Liver (tissue), 8 donors: ENCODE measurements at regions not wholly inside any gene's neighbourhood (a gene's known extent, or its start where the extent isn't known, plus 50 kb on each side); places are given as distances from the start of the nearest gene placed in this dataset.

Source experiments
- DNase-seq: peaks from one replicate; pipeline ENCODE4 v3.0.0-alpha.2; 2017; ENCODE audit warnings: low spot score
- H3K27ac ChIP-seq, 2 donors: one replicate each; pipeline ENCODE4 v1.7.0; 2013; ENCODE audit warnings: inconsistent platforms in 2 of 2, low read length in 2 of 2, control low read depth in 1 of 2, low read depth in 1 of 2, mild to moderate bottlenecking in 1 of 2
- H3K27me3 ChIP-seq, 4 donors: one replicate each; pipeline versions ENCODE4 v1.6.1 to v1.7.0; 2013; ENCODE audit warnings: low read length in 3 of 4, inconsistent platforms in 1 of 4, mild to moderate bottlenecking in 1 of 4, moderate library complexity in 1 of 4; ENCODE audit not compliant: control insufficient read depth in 4 of 4, insufficient read depth in 4 of 4
- H3K36me3 ChIP-seq, 4 donors: one replicate each; pipeline versions ENCODE4 v1.6.1 to v1.7.0; 2013; ENCODE audit warnings: low read length in 3 of 4, mild to moderate bottlenecking in 3 of 4, low read depth in 1 of 4, moderate library complexity in 1 of 4; ENCODE audit not compliant: control insufficient read depth in 4 of 4, insufficient read depth in 3 of 4
- H3K4me1 ChIP-seq, 4 donors: one replicate each; pipeline versions ENCODE4 v1.6.1 to v1.7.0; 2013; ENCODE audit warnings: low read length in 3 of 4, mild to moderate bottlenecking in 3 of 4, moderate library complexity in 1 of 4; ENCODE audit not compliant: control insufficient read depth in 4 of 4, insufficient read depth in 4 of 4
- H3K4me3 ChIP-seq, 3 donors: one replicate each; pipeline versions ENCODE4 v1.6.1 to v1.7.0; 2013; ENCODE audit warnings: low read length in 3 of 3, control low read depth in 1 of 3, low read depth in 1 of 3, mild to moderate bottlenecking in 1 of 3
- H3K9ac ChIP-seq, 2 donors: one replicate each; pipeline ENCODE4 v1.7.0; 2013; ENCODE audit warnings: low read length in 2 of 2, mild to moderate bottlenecking in 2 of 2, moderate library complexity in 2 of 2, control low read depth in 1 of 2, low read depth in 1 of 2
- H3K9me3 ChIP-seq, 4 donors: one replicate each; pipeline versions ENCODE4 v1.6.1 to v1.7.0; 2013; ENCODE audit warnings: low read length in 3 of 4; ENCODE audit not compliant: control insufficient read depth in 4 of 4
- ATF3 ChIP-seq: IDR thresholded peaks from 2 replicates; pipeline ENCODE4 v1.6.1; 2016; ENCODE audit warnings: antibody characterized with exemption
- CTCF ChIP-seq: fragments of 150-350 bp; IDR thresholded peaks from 2 replicates; pipeline ENCODE4 v1.5.1; 2017; ENCODE audit warnings: improper control_type of control experiment, low read depth, low read length; ENCODE audit not compliant: missing input control
- FOXA1 ChIP-seq: IDR thresholded peaks from 2 replicates; pipeline ENCODE4 v1.6.1; 2016; ENCODE audit warnings: antibody characterized with exemption
- GABPA ChIP-seq, 2 donors: IDR thresholded peaks in 1 of 2; conservative IDR thresholded peaks in 1 of 2; 2 replicates each; pipeline ENCODE4 v1.6.1; 2016; ENCODE audit warnings: antibody characterized with exemption in 2 of 2, mild to moderate bottlenecking in 1 of 2, moderate library complexity in 1 of 2
- HNF4A ChIP-seq, 2 donors: conservative IDR thresholded peaks; 2 replicates each; pipeline ENCODE4 v1.6.1; 2016; ENCODE audit warnings: antibody characterized with exemption in 2 of 2, mild to moderate bottlenecking in 2 of 2
- HNF4G ChIP-seq: IDR thresholded peaks from 2 replicates; pipeline ENCODE4 v1.6.1; 2016; ENCODE audit warnings: antibody characterized with exemption
- JUND ChIP-seq, 2 donors: IDR thresholded peaks; 2 replicates each; pipeline ENCODE4 v1.6.1; 2016; ENCODE audit warnings: antibody characterized with exemption in 2 of 2
- NR2F2 ChIP-seq: IDR thresholded peaks from 2 replicates; pipeline ENCODE4 v1.6.1; 2016; ENCODE audit warnings: antibody characterized with exemption
- RAD21 ChIP-seq, 2 donors: IDR thresholded peaks; 2 replicates each; pipeline ENCODE4 v1.6.1; 2016; ENCODE audit warnings: antibody characterized with exemption in 2 of 2, mild to moderate bottlenecking in 2 of 2
- RXRA ChIP-seq, 2 donors: IDR thresholded peaks; 2 replicates each; pipeline ENCODE4 v1.6.1; 2017 to 2018; ENCODE audit warnings: antibody characterized with exemption in 2 of 2, mild to moderate bottlenecking in 1 of 2
- SP1 ChIP-seq: IDR thresholded peaks from 2 replicates; pipeline ENCODE4 v1.6.1; 2018; ENCODE audit warnings: antibody characterized with exemption, mild to moderate bottlenecking
- ZBTB33 ChIP-seq: IDR thresholded peaks from 2 replicates; pipeline ENCODE4 v1.6.1; 2016; ENCODE audit warnings: antibody characterized with exemption
- WGBS: extraction: QIAGEN DNeasy Blood & Tissue Kit; methylation state at CpG from one replicate; pipeline ENCODE4 v1.1.7; 2013; 5-methylcytosine and 5-hydroxymethylcytosine counted together
- donor health status: healthy.
- donor health status: healthy.
- donor health status: healthy.
- donor health status: healthy.
- donor health status: healthy.

- H3K36me3 ChIP-seq: no peaks in the 10 kb centered on the region
- TF ChIP-seq SP1 (no peak), RXRA (IDR thresholded peaks at IDR 0.05) (no peak), RAD21 (IDR thresholded peaks at IDR 0.05) (peak; percentile 80 to 85), HNF4A (conservative IDR thresholded peaks at IDR 0.05) (no peak), HNF4G (no peak), NR2F2 (no peak), GABPA (IDR thresholded peaks at IDR 0.05 in 1 of 2, conservative IDR thresholded peaks at IDR 0.05 in 1 of 2) (no peak), CTCF (peak; percentile 62), FOXA1 (no peak), ZBTB33 (no peak)
- peaks cover 0 to 7% (median 0%) of the 10 kb centered on the region in 4 donors for H3K4me1 ChIP-seq
- no peaks in the 10 kb centered on the region for H3K9me3 ChIP-seq
- no peak overlapping the region for H3K27ac ChIP-seq
- WGBS: 61% methylated on average over 3 of the region's 3 CpGs
- H3K9ac ChIP-seq: no peak overlapping the region
- no peak for DNase-seq
- H3K27me3 ChIP-seq: no peaks in the 10 kb centered on the region
- H3K4me3 ChIP-seq: no peak overlapping the region
Observed at GRCh38 chr5:68460147-68460798, 244.7 kb downstream of the PIK3R1 start.

- TF ChIP-seq ATF3 (no peak), HNF4G (no peak), JUND (IDR thresholded peaks at IDR 0.05) (no peak), CTCF (no peak), RAD21 (IDR thresholded peaks at IDR 0.05) (no peak)
- H3K4me1 ChIP-seq: peaks cover 0 to 7% (median 0%) of the 10 kb centered on the region in 4 donors
- no peaks in the 10 kb centered on the region for H3K36me3 ChIP-seq
- no peak overlapping the region for H3K4me3 ChIP-seq
- WGBS: 91% methylated on average over 3 of the region's 3 CpGs
- no peaks in the 10 kb centered on the region for H3K9me3 ChIP-seq
- H3K27ac ChIP-seq: no peak overlapping the region
- no peaks in the 10 kb centered on the region for H3K27me3 ChIP-seq
- no peak overlapping the region for H3K9ac ChIP-seq
- DNase-seq: no peak
Observed at GRCh38 chr5:68463606-68464005, 248.1 kb downstream of the PIK3R1 start.
